Fibroblast of lung (primary cell): ENCODE measurements at regions not wholly inside any gene's neighbourhood (a gene's known extent, or its start where the extent isn't known, plus 50 kb on each side); places are given as distances from the start of the nearest gene placed in this dataset.

Source experiments
- DNase-seq, 2 donors: peaks; one replicate each; pipeline versions ENCODE4 v3.0.0 to v3.0.0-alpha.2; 2010; ENCODE audit warnings: low read depth in 2 of 2
- H2AFZ ChIP-seq: 2 replicates; pipeline ENCODE4 v1.5.1; 2012; ENCODE audit warnings: low read length, control low read depth, inconsistent platforms
- H3K27ac ChIP-seq: 2 replicates; pipeline ENCODE4 v1.5.1; 2011; ENCODE audit warnings: low read length, control low read depth; ENCODE audit not compliant: insufficient read depth
- H3K27me3 ChIP-seq: 2 replicates; pipeline ENCODE4 v1.5.1; 2011; ENCODE audit warnings: mild to moderate bottlenecking, low read length; ENCODE audit not compliant: control insufficient read depth, insufficient read depth
- H3K36me3 ChIP-seq: 2 replicates; pipeline ENCODE4 v1.5.1; 2011; ENCODE audit warnings: low read length; ENCODE audit not compliant: control insufficient read depth, insufficient read depth
- H3K4me1 ChIP-seq: 2 replicates; pipeline ENCODE4 v1.5.1; 2011; ENCODE audit warnings: low read length; ENCODE audit not compliant: control insufficient read depth, insufficient read depth; ENCODE audit errors: extremely low read depth
- H3K4me2 ChIP-seq: 2 replicates; pipeline ENCODE4 v1.5.1; 2011; ENCODE audit warnings: low read length, control low read depth; ENCODE audit not compliant: insufficient read depth; ENCODE audit errors: extremely low read depth
- H3K4me3 ChIP-seq, 4 experiments: fragments of 200-600 bp in 1 of 4; sonication (generic) in 1 of 4; replicated peaks in 1 of 4; 2 replicates each; pipeline ENCODE4 v1.5.1; 2011 to 2016; ENCODE audit warnings: low read length in 4 of 4, low read depth in 3 of 4, mild to moderate bottlenecking in 3 of 4, control low read depth in 2 of 4, inconsistent platforms in 1 of 4, mixed read lengths in 1 of 4; ENCODE audit not compliant: insufficient read depth in 1 of 4; ENCODE audit errors: control extremely low read depth in 1 of 4
- H3K79me2 ChIP-seq: 2 replicates; pipeline ENCODE4 v1.5.1; 2012; ENCODE audit warnings: mild to moderate bottlenecking, low read length, inconsistent platforms; ENCODE audit not compliant: control insufficient read depth, insufficient read depth
- H3K9ac ChIP-seq: 2 replicates; pipeline ENCODE4 v1.5.1; 2011; ENCODE audit warnings: mild to moderate bottlenecking, low read length, control low read depth; ENCODE audit not compliant: insufficient read depth
- H3K9me3 ChIP-seq: 2 replicates; pipeline ENCODE4 v1.5.1; 2012; ENCODE audit warnings: low read depth, low read length; ENCODE audit not compliant: control insufficient read depth, insufficient read depth
- H4K20me1 ChIP-seq: 2 replicates; pipeline ENCODE4 v1.5.1; 2011; ENCODE audit warnings: low read length; ENCODE audit not compliant: control insufficient read depth, insufficient read depth; ENCODE audit errors: extremely low read depth
- EZH2 ChIP-seq: IDR thresholded peaks from 2 replicates; pipeline ENCODE4 v1.5.1; 2012; ENCODE audit warnings: low read length, control low read depth, mild to moderate bottlenecking; ENCODE audit errors: missing control alignments
- TF ChIP-seq, protein P1 (sequence below), 2 donors: IDR thresholded peaks in 1 of 2; conservative IDR thresholded peaks in 1 of 2; 1 replicate in 1 of 2; 2 replicates in 1 of 2; pipeline ENCODE4 v1.5.1; 2011 to 2012; ENCODE audit warnings: low read length in 2 of 2, control low read depth in 1 of 2, inconsistent platforms in 1 of 2, low read depth in 1 of 2, mild to moderate bottlenecking in 1 of 2

DNA sequence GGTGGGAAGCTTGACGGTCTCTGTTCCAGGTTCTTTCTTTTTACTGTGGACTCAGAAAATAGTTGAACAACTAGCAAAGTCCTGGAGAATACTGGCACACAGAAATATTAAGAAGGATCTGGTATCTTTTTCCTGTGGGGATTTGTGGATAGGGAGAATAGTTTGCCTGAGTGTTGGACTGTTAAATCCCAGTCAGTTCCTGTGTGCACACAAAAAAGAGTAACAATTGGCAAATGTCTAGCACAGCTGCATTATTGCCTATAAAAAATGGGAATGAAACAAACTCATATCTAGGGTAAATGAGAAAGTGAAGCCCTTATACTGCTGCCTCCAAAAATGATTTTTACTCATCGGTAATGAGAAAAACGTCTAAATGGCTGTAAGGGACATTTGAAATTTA lies 828.2 kb downstream of the JRKL start:
- TF ChIP-seq, protein P1, sequence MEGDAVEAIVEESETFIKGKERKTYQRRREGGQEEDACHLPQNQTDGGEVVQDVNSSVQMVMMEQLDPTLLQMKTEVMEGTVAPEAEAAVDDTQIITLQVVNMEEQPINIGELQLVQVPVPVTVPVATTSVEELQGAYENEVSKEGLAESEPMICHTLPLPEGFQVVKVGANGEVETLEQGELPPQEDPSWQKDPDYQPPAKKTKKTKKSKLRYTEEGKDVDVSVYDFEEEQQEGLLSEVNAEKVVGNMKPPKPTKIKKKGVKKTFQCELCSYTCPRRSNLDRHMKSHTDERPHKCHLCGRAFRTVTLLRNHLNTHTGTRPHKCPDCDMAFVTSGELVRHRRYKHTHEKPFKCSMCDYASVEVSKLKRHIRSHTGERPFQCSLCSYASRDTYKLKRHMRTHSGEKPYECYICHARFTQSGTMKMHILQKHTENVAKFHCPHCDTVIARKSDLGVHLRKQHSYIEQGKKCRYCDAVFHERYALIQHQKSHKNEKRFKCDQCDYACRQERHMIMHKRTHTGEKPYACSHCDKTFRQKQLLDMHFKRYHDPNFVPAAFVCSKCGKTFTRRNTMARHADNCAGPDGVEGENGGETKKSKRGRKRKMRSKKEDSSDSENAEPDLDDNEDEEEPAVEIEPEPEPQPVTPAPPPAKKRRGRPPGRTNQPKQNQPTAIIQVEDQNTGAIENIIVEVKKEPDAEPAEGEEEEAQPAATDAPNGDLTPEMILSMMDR (conservative IDR thresholded peaks at IDR 0.05 in 1 of 2, IDR thresholded peaks at IDR 0.05 in 1 of 2; ENCODE audit: low read depth in 1 of 2, low read length in 2 of 2), result no peak
- TF ChIP-seq EZH2, result no peak
- Histone ChIP-seq H2AFZ (no peak overlapping the region), H4K20me1 (no peaks in the 10 kb centered on the region), H3K9ac (no peak overlapping the region), H3K4me1 (no peaks in the 10 kb centered on the region), H3K4me2 (no peak overlapping the region), H3K4me3 (no peak overlapping the region), H3K27ac (no peak overlapping the region), H3K9me3 (no peaks in the 10 kb centered on the region), H3K79me2 (no peaks in the 10 kb centered on the region), H3K36me3 (no peaks in the 10 kb centered on the region), H3K27me3 (no peaks in the 10 kb centered on the region)
- no peak for DNase-seq

DNA sequence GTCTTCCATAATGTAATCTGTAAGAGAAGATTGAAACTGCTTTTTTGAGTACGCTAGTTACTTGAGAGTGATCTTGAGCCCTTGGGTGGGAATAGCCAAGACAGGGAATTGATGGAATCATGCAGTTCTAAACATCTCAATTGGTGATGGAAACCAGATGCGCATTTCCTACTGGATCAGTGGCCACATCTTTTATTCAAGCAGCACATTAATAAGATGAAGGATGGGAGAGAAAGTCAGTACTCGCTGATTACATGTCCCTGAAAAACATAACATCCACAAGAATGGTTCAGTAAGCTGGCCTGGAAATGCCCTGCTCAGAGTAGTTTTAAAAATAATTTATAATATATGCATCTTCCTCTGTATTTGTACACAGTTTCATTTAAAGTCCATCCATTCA lies 833.8 kb downstream of the JRKL start:
- H3K79me2 ChIP-seq, result no peaks in the 10 kb centered on the region
- H3K9me3 ChIP-seq, result no peaks in the 10 kb centered on the region
- H3K27me3 ChIP-seq, result no peaks in the 10 kb centered on the region
- H3K4me3 ChIP-seq, result no peak overlapping the region
- no peak overlapping the region for H3K4me2 ChIP-seq
- DNase-seq, result no peak
- no peaks in the 10 kb centered on the region for H3K36me3 ChIP-seq
- TF ChIP-seq, protein P1 (conservative IDR thresholded peaks at IDR 0.05 in 1 of 2, IDR thresholded peaks at IDR 0.05 in 1 of 2; ENCODE audit: low read depth in 1 of 2, low read length in 2 of 2), result no peak
- no peak for TF ChIP-seq EZH2
- no peaks in the 10 kb centered on the region for H4K20me1 ChIP-seq
- no peaks in the 10 kb centered on the region for H3K4me1 ChIP-seq
- no peak overlapping the region for H2AFZ ChIP-seq
- H3K27ac ChIP-seq, result no peak overlapping the region
- no peak overlapping the region for H3K9ac ChIP-seq

GRCh38 chr11:97224396-97224795 lies 834.6 kb downstream of the JRKL start:
- Histone ChIP-seq H2AFZ (no peak overlapping the region), H3K27me3 (no peaks in the 10 kb centered on the region), H3K4me3 (no peak overlapping the region), H3K9me3 (no peaks in the 10 kb centered on the region), H3K4me2 (no peak overlapping the region), H3K4me1 (no peaks in the 10 kb centered on the region), H3K36me3 (no peaks in the 10 kb centered on the region), H3K27ac (no peak overlapping the region), H3K9ac (no peak overlapping the region), H4K20me1 (no peaks in the 10 kb centered on the region), H3K79me2 (no peaks in the 10 kb centered on the region)
- no peak for DNase-seq
- TF ChIP-seq EZH2, result no peak
- TF ChIP-seq, protein P1 (conservative IDR thresholded peaks at IDR 0.05 in 1 of 2, IDR thresholded peaks at IDR 0.05 in 1 of 2; ENCODE audit: low read depth in 1 of 2, low read length in 2 of 2), result no peak
